ENCODE measurements at regions not wholly inside any gene's neighbourhood (a gene's known extent, or its start where the extent isn't known, plus 50 kb on each side); places are given as distances from the start of the nearest gene placed in this dataset.

DNA sequence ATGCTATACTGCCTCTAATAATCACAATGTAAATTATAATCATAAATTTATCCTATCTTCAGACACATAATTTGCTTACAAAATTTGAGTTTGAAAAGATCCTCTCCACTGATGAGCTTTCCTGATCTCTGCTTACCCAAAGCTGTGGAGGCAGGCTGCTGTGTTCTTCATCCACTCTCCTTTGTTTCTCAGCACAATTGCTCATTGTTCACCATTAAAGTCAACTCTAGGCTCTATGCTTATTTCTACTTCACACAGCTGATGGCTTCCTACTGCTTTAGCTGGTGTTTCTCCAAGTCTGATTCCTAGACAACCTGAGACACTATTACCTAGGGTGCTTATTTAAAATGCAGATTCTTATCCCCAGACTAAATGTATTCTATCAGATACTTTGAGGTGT is 319.7 kb downstream of the PCDH18 start:
- no peak for DNase-seq (ENCODE audit: low spot score)
- FAIRE-seq = no peak

DNA sequence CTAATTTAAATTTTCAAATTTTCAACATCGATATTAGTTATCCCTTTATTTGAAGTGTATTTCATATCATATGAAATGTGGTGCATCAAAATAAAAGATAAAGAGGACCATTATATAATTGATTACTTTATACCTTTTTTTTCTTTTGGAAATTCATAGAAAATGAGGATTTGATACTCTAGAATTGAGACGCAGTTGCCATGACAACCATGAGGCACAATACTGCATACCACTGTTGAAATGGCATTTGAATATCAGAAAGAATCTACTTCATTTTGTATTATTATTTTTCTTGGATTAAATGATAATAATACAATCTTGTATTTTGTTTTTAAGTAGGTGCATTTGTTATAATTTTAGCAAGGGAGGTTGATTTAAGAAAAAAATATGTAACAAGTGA is 323.1 kb downstream of the PCDH18 start:
- no peak for DNase-seq (ENCODE audit: low spot score)
- no peak for FAIRE-seq

DNA sequence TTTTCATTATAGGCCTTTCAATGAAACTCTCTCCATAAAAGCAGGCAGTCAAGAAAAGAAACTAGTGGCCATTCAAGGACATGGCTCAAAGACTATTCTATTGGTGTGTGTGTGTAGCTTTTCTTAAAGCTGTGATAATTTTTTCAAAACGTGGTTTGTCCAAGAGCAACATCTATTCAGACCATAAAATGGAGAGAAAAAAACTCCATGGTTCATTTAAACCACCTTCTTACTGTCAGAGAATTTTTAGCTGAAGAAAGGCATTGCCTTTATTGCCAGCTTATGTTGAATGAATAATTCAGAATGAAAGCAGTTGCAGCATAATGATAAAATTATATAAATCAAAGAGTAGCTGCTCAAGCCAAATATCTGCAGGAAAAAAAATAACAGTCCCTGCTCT is 325.5 kb downstream of the PCDH18 start:
- DNase-seq (ENCODE audit: low spot score) = no peak
- no peak for FAIRE-seq

DNA sequence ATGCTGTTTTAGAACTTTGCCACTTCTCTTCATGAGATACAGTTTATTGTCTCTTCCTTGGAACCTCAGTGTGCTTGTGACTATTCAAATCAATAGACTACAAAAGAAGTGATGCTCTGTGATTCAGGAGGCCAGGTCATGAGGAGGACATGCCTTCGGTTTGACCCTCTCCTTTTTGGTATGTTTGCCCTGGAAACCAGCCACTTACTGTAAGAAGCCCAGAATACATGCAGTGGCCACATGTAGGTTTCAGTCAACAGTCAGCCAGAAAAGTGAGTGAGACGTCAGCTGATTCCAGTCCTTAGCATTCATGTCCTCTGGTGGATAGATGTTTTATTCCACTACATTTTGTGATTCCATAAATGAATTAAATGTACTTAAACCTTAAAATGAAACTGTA is 328.7 kb downstream of the PCDH18 start:
- DNase-seq (ENCODE audit: low spot score) = no peak
- FAIRE-seq = no peak

DNA sequence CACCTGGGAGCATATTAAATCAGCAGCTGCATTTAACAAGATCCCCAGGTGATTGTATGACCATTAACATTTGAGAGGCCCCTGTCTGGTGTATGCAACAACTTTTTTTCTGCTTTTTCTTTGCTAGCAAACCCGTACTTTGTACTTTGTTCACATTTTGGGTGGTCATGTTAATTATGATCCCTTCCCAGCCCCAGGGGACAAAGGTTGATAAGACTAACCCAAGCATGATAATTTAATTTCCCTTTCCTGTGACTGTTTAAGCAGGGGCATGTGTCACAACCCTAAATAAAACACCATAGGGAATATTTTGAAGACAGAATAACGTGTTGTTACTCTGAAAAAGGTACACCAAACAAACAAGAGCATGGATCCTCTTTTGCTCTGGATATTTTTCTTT is 332.0 kb downstream of the PCDH18 start:
- FAIRE-seq = no peak
- no peak for DNase-seq (ENCODE audit: low spot score)

DNA sequence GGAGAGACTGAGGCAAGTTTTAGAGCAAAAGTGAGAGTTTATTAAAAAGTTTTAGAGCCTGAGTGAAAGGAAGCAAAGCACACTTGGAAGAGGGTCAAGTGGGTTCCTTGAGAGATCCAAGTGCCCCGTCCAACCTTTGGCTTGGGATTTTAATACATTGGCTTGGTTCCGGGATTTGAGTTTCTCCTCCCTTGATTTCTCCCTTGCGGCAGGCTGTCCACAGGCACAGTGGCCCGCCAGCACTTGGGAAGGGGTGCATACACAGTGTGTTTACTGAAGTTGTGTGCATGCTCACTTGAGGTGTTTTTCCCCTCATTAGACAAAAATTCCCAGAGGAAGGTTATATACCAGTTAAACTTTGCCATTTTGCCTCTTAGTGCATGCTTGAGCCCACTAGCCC is 333.5 kb downstream of the PCDH18 start:
- FAIRE-seq (no peak), DNase-seq (ENCODE audit: low spot score) (no peak)

DNA sequence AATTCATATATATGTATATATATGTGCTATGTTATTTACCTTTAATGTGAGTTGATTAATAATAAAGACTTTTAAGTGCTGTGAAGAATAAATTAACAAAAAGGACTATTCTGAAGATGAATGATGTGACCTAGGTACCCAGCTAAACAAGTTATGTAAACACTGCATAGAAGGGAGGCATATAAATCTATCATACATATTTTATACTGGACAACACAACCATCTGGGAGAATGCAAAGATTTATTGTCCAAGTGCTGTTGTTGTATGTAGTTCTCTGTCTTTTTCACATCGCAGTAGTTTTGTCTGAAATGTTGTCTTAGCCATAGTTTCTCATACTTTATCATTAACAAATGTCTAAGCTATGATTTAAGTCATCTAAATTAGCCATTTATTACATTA is 337.6 kb downstream of the PCDH18 start:
- DNase-seq (ENCODE audit: low spot score) (no peak), FAIRE-seq (no peak)

DNA sequence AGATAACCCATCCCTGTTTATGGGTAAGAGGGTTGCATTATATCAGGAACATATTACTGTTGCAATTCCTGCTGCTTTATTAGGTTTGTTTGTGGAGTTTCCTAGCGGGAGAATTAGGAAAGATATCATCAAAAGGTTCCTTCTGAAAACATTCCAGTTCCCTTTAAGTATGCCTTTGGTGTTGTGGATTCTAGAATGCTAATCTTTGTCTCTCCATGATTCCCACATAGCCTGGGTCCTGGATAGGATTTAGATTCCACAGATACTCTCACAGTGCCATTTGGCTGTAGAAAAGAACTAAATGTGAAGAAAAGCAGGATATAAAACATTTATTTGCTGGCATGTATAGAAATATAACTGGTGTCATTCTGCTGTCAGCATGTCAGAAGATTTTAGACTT is 338.7 kb downstream of the PCDH18 start:
- DNase-seq (ENCODE audit: low spot score) (no peak), FAIRE-seq (no peak)

DNA sequence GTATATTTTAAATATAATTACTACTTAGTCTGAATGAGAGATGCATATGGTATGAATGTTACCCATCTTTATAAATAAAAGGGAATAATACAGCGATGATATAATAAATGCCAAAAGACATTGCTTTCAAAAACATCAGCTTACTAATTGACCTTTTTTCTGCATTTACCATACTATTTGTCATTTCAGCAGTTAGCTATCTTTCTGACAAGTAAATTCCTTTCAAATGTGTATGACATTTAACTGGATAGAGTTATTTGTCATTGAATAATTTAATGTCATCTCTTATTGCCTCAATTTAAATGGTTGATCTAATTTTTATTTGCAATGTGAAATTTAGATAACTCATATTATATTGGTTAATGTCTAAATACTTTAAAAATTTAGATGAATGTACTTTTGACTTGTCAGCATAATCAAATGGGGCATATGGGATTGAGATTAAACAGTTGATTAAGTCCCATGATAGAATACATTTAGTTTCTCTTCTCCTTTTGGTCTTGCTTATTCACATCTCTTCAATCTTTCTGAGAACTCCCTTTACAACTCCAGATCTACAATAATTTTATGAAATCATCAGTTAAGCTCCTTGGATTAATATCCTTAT is 350.9 kb downstream of the PCDH18 start:
- DNase-seq (ENCODE audit: low spot score) (no peak), FAIRE-seq (no peak)

DNA sequence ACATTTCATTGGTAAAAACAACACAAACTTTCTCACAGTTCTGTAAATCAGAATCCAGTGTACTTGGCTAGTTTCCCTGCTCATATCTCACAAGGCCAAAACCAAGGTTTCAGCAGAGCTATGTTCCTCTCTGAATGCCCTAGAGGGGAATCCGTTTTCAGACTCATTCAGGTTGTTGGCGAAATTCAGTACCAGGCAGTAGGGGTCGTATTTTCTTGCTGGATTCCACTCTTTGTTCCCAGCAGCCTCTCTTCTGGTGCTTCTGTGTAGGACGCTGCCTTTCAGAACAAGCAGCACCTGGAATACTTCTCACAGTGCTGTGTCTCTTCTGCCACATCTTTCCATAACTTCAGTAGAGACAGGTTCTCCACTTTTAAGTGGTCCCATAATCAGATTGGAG is 351.9 kb downstream of the PCDH18 start:
- no peak for FAIRE-seq
- DNase-seq (ENCODE audit: low spot score) = no peak

DNA sequence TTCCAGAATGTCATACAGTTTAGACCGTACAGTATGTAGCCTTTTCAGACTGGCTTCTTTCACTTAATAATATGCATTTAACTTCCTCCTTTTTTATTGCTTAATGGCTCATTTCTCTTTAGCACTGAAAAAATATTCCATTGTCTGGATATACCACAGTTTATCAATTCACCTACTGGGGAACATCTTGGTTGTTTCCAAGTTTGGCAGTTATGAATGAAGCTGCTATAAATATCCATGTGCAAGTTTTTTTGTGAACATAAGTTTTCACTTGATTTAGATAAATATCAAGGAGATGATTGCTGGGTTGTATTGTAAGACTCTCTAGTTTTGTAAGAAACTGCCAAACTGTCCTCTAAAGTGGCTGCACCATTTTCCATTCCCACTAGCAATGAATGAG is 375.5 kb downstream of the PCDH18 start:
- no peak for DNase-seq (ENCODE audit: low spot score)
- no peak for FAIRE-seq

DNA sequence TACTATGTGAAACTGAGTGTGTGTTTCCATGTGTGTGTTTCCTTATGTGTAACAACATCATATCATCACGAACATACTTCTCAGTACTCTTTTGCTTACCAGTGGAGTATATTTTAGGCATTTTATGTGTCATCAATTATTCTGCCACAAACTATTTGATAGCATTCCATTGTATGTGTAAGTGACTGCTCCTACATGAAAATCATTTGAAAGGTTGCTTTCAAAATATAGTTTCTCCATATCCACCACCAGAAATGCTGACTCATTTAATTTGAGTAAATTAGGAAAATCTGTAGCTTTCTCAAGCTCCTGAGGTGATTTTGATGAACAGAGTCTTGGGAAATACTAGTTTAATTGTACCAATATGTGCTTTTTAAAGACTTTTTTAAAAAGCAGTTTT is 376.2 kb downstream of the PCDH18 start:
- FAIRE-seq = no peak
- no peak for DNase-seq (ENCODE audit: low spot score)

DNA sequence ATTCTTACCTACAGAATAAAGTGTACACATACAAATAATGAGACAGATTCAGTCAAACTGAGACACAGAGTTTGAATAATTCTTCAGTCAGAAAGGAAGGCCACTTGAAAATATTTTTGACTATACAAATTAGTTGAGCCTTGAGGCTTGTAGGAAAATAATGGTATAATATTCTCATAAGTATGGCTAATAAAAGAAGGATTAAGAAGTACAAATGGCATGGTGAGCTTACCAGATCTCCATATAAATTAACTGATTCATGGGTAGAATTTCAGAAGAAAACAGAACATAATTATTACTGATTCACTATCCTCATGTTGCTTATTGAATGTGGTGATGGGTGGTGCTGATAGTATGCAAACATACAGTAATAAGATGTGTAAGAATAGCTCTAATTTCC is 401.1 kb downstream of the PCDH18 start:
- DNase-seq (ENCODE audit: low spot score) = no peak
- FAIRE-seq = no peak

DNA sequence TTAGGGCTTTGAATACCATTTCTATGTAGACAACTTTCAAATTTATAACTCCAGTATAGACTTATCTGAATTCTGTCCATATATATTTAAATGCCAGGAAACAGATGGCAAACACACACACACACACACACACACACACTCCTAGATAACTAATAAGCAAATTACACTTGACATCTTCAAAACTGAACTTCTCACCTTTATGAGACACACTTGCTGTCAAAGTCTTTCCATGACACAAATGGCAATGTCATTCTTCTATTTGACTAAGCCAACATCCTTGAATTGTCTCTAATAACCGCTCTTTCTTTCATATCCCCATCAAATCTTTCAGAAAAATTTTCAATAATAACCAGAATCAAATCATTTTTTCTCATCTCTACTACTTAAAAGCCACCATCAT is 402.4 kb downstream of the PCDH18 start:
- DNase-seq (ENCODE audit: low spot score) (no peak), FAIRE-seq (no peak)

DNA sequence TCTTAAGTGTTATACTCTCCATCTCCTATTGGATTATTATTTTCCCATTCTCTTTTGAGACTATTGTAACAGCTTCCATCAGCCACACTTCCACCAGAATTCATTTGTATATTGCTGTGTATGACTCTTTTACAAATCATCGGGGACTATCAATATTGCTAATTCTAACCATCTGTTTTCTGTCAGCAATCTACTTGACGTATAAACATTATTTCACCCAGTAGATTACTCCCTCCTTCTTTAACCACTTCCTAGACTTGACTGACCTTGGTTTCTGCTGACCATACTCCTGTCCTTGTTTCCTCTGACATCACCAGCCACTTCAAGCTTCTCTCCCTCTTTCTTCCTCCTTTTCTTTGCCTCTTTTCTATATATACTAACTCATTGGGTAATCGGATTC is 402.9 kb downstream of the PCDH18 start:
- no peak for DNase-seq (ENCODE audit: low spot score)
- no peak for FAIRE-seq

DNA sequence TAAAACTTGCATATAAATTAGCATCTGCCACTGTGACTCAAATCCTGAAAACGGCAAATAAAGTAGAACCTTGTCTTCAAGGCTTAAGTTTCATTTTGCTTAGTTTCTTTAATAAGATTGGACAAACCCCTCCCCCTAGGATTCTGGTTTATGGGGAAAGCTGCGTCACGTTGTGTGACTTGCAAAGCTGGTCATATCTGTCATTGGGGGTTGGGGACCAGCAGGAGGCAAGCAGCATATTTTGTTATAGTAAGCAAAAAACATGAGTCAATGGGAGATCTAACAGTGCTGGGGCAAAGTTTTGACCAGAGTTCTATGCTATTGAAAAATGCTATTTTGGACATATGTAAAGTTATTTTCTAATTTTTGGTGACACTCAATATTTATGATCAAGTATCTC is 407.3 kb downstream of the PCDH18 start:
- no peak for FAIRE-seq
- peak; percentile 9 for DNase-seq (ENCODE audit: low spot score)

DNA sequence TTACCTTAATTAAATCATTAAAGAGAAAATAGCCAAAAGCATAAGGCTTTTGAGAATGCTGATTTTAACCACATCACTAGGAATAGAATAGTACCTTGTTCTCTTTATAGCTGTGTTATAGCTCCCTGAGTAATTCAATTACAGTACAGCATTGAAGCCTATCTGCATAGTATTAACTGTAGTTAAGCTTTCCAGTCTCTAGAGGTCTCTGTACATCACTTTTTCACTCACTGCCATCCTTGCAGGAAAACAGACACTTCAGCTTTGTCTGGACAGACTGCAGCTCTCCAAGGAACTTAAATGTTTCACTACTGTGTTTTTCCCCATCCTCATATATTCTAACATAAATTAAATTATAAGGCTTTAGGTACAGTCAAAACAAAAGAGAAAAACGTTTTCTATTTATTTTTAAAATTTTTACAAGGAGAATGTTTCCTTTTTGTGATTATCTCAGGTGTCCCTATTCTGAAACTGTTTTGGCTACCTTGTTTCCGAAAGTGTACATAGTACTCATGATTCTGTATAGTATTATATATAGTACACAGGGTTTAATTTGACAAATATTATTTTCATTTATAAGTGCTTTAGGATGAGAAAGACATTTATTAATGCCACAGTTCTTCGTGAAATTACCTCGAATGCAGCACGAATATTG is 407.9 kb downstream of the PCDH18 start:
- DNase-seq (ENCODE audit: low spot score) = peak; percentile 68
- FAIRE-seq = peak; percentile 86

DNA sequence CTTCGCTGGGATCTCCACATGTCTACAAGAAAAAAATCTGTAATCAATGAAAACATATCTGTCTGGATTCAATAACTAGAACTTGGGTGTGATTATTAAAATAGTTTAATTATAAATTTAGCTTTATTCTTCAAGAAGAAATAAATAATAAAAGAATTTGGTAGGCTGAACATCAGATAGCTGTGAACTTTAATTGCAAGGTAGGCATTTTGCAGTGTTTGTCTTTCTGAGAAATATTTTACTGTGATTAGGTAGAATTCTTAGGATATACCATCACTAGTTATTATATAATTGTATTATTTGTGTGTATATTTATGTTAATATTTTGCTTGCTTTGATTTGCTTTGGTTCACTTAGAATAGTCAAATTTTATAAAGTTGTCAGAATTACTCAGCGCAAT is 409.4 kb downstream of the PCDH18 start:
- no peak for DNase-seq (ENCODE audit: low spot score)
- FAIRE-seq = no peak

DNA sequence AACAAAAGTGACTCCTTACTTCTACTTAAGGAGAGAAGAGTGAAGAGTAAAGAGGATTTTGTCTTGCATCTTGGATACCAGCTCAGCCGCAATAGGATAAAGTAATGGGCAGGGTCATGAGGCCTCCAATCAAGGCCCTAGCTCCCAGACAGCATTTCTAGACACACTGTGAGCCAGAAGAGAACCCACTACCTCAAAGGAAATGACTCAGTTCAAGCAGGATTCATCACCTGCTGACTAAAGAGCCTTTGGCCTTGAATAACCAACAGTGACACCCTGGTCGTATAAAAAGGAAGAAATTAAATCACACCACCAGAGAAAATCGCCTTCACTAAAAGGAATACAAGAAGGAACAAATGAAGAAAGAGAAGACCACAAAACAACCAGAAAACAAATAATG is 416.1 kb downstream of the PCDH18 start:
- FAIRE-seq (no peak), DNase-seq (ENCODE audit: low spot score) (peak; percentile 17)

DNA sequence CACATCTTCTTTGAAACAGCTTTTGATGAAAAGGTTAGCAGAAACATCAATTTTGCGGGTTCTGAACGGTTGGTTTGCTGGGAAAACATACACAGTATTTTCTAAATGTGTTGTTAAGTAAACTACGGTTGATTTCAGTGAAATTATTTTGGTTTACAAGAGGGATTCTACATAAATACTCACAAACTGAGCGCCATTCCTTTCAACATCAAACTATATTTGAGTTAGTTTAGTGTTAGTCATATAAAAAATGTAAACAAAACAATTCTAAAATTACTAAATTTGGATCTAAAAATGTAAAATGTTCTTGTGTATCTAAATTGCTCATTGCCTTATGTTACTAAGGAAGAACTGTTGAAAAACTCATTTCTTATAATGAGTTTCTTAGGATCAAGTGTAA is 425.6 kb downstream of the PCDH18 start:
- FAIRE-seq = no peak
- DNase-seq (ENCODE audit: low spot score) = no peak

DNA sequence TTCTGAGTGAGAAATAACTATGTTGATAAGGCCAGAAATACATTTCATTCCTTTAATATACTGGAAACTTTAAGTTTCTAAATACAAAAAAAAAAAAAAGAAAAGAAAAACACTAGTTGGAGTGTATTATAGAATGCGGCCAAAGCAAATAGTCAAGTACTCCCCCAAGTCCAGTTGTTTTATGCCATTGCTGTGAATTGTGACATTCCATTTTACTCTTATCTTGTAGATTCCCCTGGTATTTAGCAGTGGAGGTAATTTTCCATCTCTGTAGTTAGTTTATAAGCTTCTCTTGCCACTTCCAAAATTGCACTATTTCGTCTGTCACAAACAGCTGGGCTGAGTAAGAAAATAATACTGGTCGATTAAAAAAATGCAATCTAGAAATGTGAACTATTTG is 426.0 kb downstream of the PCDH18 start:
- no peak for DNase-seq (ENCODE audit: low spot score)
- no peak for FAIRE-seq

DNA sequence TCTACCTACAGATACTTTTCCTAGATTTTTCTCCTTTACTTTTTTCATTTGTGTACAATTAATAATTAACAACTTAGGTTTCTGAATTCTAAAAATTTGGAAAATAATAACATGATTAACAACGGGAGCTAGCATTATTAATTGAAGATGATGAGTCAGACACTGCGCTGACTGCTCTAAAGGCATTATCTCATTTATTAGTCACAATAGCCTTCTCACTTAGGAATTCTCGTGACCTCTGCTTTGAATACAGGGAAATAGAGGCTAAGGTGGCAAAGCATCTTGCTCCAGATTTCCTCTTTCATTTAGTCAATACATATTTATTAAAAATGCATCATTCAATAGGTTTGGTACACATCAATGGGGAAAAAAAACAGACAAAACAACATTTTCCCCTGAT is 441.3 kb downstream of the PCDH18 start:
- DNase-seq (ENCODE audit: low spot score) (no peak), FAIRE-seq (no peak)

DNA sequence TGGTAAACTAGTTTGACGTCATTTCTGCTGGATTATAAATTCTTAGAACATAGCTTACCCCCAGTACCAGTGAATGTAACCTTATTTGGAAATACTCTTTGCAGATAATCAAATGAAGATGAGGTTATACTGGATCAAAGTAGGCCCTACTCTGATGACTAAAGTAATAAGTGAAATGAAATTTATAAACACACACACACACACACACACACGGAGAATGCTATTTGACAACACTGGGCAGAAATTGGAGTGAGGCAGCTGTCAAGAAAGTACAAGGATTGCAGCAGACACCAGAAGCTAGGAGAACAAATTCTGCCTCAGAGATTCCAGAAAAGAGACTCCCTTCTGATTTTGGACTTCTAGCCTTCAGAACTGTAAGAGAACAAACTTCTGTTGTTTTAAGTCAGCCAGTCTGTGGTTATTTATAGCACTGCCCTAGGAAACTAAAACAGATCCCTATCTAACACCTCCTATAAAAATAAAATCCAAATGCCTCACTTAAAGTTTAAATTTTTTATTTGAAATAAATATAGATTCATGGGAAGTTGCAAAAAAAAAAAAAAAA is 448.6 kb downstream of the PCDH18 start:
- FAIRE-seq = no peak
- DNase-seq (ENCODE audit: low spot score) = no peak

Measured in RCC 7860 (cell line).